CD4-positive, alpha-beta T cell (primary cell): ENCODE measurements at regions not wholly inside any gene's neighbourhood (a gene's known extent, or its start where the extent isn't known, plus 50 kb on each side); places are given as distances from the start of the nearest gene placed in this dataset.
"Not testable (repeated sequence)": the region's sequence is repeated elsewhere in the genome, so short reads cannot be mapped to it uniquely, and the experiment has no call there.

Experiments used
- ATAC-seq: fragments of 200-7000 bp; cut with Tn5 transposase; one replicate; pipeline ENCODE4 v1.10.0; 2022; ENCODE audit warnings: mild to moderate bottlenecking; ENCODE audit not compliant: poor library complexity
- CTCF ChIA-PET: fragments of 350-600 bp; sonication (Branson Sonifier 250); formaldehyde crosslinking; loops from one replicate; lab custom pipeline; 2021; ENCODE audit warnings: antibody characterized with exemption, inconsistent platforms; lab: Charles Lee
- POLR2A ChIA-PET: fragments of 350-600 bp; sonication (Branson Sonifier 250); formaldehyde crosslinking; loops from one replicate; lab custom pipeline; 2021; ENCODE audit warnings: antibody characterized with exemption, inconsistent platforms; lab: Charles Lee
- DNase-seq, 14 experiments: peaks; one replicate each; pipeline ENCODE4 v3.0.0-alpha.2; 2013 to 2020; ENCODE audit warnings: mixed read lengths in 2 of 14
- H3K27ac ChIP-seq, 2 donors: one replicate each; pipeline versions ENCODE4 v1.5.1 to v1.7.0; 2013; ENCODE audit warnings: low read length in 2 of 2, low read depth in 1 of 2, mild to moderate bottlenecking in 1 of 2
- H3K27me3 ChIP-seq, 2 experiments: 1 replicate in 1 of 2; 2 replicates in 1 of 2; pipeline versions ENCODE4 v1.6.1 to v1.7.0; 2013; ENCODE audit warnings: low read length in 2 of 2, control low read depth in 1 of 2, mild to moderate bottlenecking in 1 of 2, moderate library complexity in 1 of 2; ENCODE audit not compliant: insufficient read depth in 2 of 2, control insufficient read depth in 1 of 2
- H3K36me3 ChIP-seq: one replicate; pipeline ENCODE4 v1.6.1; 2013; ENCODE audit warnings: low read length, control low read depth; ENCODE audit not compliant: insufficient read depth
- H3K4me1 ChIP-seq: one replicate; pipeline ENCODE4 v1.6.1; 2013; ENCODE audit warnings: low read length, control low read depth; ENCODE audit not compliant: insufficient read depth
- H3K4me3 ChIP-seq: one replicate; pipeline ENCODE4 v1.5.1; 2013; ENCODE audit warnings: mild to moderate bottlenecking, low read length, moderate library complexity
- H3K9me3 ChIP-seq, 2 experiments: 1 replicate in 1 of 2; 2 replicates in 1 of 2; pipeline versions ENCODE4 v1.6.1 to v1.7.0; 2013; ENCODE audit warnings: low read length in 2 of 2, mild to moderate bottlenecking in 2 of 2, control low read depth in 1 of 2, moderate library complexity in 1 of 2; ENCODE audit not compliant: control insufficient read depth in 1 of 2, insufficient read depth in 1 of 2
- H3K27ac Mint-ChIP-seq: one replicate; pipeline ENCODE4 v1.8.0; 2020; ENCODE audit warnings: mixed read lengths
- H3K27me3 Mint-ChIP-seq: one replicate; pipeline ENCODE4 v1.8.0; 2021; ENCODE audit warnings: mixed read lengths
- H3K36me3 Mint-ChIP-seq: one replicate; pipeline ENCODE4 v1.8.0; 2021; ENCODE audit warnings: low read depth, mixed read lengths
- H3K4me1 Mint-ChIP-seq: one replicate; pipeline ENCODE4 v1.8.0; 2021; ENCODE audit warnings: low read depth, mixed read lengths
- H3K4me3 Mint-ChIP-seq: one replicate; pipeline ENCODE4 v1.8.0; 2020; ENCODE audit warnings: mild to moderate bottlenecking, mixed read lengths
- H3K9me3 Mint-ChIP-seq: one replicate; pipeline ENCODE4 v1.8.0; 2020; ENCODE audit warnings: mixed read lengths
- CTCF ChIP-seq: fragments of 200-600 bp; IDR thresholded peaks from one replicate; pipeline ENCODE4 v1.8.0; 2022; ENCODE audit warnings: antibody characterized with exemption, mild to moderate bottlenecking
- intact Hi-C, 2 experiments: fragments of 100-400 bp; cut with DNase I in 1 of 2; cut with micrococcal nuclease in 1 of 2; formaldehyde crosslinking; loops; one replicate each; pipeline versions ENCODE4 v1.15.1 to v1.9.0; 2023 to 2025; cut with DNase I, micrococcal nuclease

GRCh38 chr18:67385455-67385854 lies 131.1 kb downstream of the DSEL start:
- Mint-ChIP-seq H3K36me3 (no peaks in the 10 kb centered on the region), H3K4me1 (no peaks in the 10 kb centered on the region), H3K27ac (no peak overlapping the region), H3K9me3 (no peaks in the 10 kb centered on the region), H3K27me3 (peaks cover 6% of the 10 kb centered on the region), H3K4me3 (no peak overlapping the region)
- ChIA-PET CTCF (no interaction called here), POLR2A (no interaction called here)
- Histone ChIP-seq H3K27ac (no peak overlapping the region), H3K27me3 (no peaks in the 10 kb centered on the region), H3K9me3 (peaks cover 0 to 11% of the 10 kb centered on the region in 2 experiments), H3K36me3 (no peaks in the 10 kb centered on the region), H3K4me3 (no peak overlapping the region), H3K4me1 (no peaks in the 10 kb centered on the region)
- ATAC-seq (no peak), DNase-seq (no peak)
- intact Hi-C loops, result no loop called here
- TF ChIP-seq CTCF, result no peak

GRCh38 chr18:67384057-67384456 lies 132.5 kb downstream of the DSEL start:
- H3K27me3 Mint-ChIP-seq, H3K36me3 Mint-ChIP-seq, H3K9me3 Mint-ChIP-seq, H3K27ac ChIP-seq, H3K4me1 Mint-ChIP-seq, H3K27ac Mint-ChIP-seq, DNase-seq, intact Hi-C loops, H3K4me1 ChIP-seq, ATAC-seq, H3K36me3 ChIP-seq, CTCF ChIA-PET, H3K27me3 ChIP-seq, H3K4me3 ChIP-seq, H3K4me3 Mint-ChIP-seq, POLR2A ChIA-PET: not testable (repeated sequence)
- peaks cover 0 to 11% of the 10 kb centered on the region in 2 experiments for H3K9me3 ChIP-seq

- intact Hi-C loops, result no loop called here
- H3K27me3 Mint-ChIP-seq, result no peaks in the 10 kb centered on the region
- Histone ChIP-seq H3K27ac (no peak overlapping the region), H3K36me3 (no peaks in the 10 kb centered on the region), H3K4me3 (no peak overlapping the region), H3K27me3 (no peaks in the 10 kb centered on the region), H3K4me1 (no peaks in the 10 kb centered on the region), H3K9me3 (peaks cover 0 to 11% of the 10 kb centered on the region in 2 experiments)
- H3K36me3 Mint-ChIP-seq, result no peaks in the 10 kb centered on the region
- no peaks in the 10 kb centered on the region for H3K4me1 Mint-ChIP-seq
- H3K27ac Mint-ChIP-seq, result no peak overlapping the region
- TF ChIP-seq CTCF, result no peak
- H3K4me3 Mint-ChIP-seq, result no peak overlapping the region
- ChIA-PET CTCF (no interaction called here), POLR2A (no interaction called here)
- no peak for ATAC-seq
- no peak for DNase-seq
- no peaks in the 10 kb centered on the region for H3K9me3 Mint-ChIP-seq
Measured at GRCh38 chr18:67381608-67382150, 134.8 kb downstream of the DSEL start.

GRCh38 chr18:67380867-67381266 lies 135.7 kb downstream of the DSEL start:
- POLR2A ChIA-PET, result no interaction called here
- H3K27ac ChIP-seq, result no peak overlapping the region
- H3K27ac Mint-ChIP-seq, result no peak overlapping the region

More at GRCh38 chr18:67380867-67381266, 135.7 kb downstream of the DSEL start:
- intact Hi-C loops, result no loop called here
- DNase-seq (no peak), ATAC-seq (no peak)
- Histone ChIP-seq H3K4me3 (no peak overlapping the region), H3K36me3 (no peaks in the 10 kb centered on the region), H3K9me3 (peaks cover 0 to 11% of the 10 kb centered on the region in 2 experiments), H3K4me1 (no peaks in the 10 kb centered on the region), H3K27me3 (no peaks in the 10 kb centered on the region)
- no peak for TF ChIP-seq CTCF
- Mint-ChIP-seq H3K9me3 (no peaks in the 10 kb centered on the region), H3K4me3 (no peak overlapping the region), H3K4me1 (no peaks in the 10 kb centered on the region), H3K36me3 (no peaks in the 10 kb centered on the region), H3K27me3 (no peaks in the 10 kb centered on the region)
- CTCF ChIA-PET, result no interaction called here
